ENCODE measurements at regions not wholly inside any gene's neighbourhood (a gene's known extent, or its start where the extent isn't known, plus 50 kb on each side); places are given as distances from the start of the nearest gene placed in this dataset.

- peaks cover 1% of the 10 kb centered on the region for H3K4me1 Mint-ChIP-seq (ENCODE audit: low read depth)
- no peak for DNase-seq (ENCODE audit: low spot score, unreplicated experiment)
- H3K36me3 Mint-ChIP-seq (ENCODE audit: insufficient read depth), result no peaks in the 10 kb centered on the region
- no peaks in the 10 kb centered on the region for H3K9me3 Mint-ChIP-seq (ENCODE audit: low read depth)
- no peak overlapping the region for H3K4me3 Mint-ChIP-seq (ENCODE audit: low read depth)
- peaks cover 7% of the 10 kb centered on the region for H3K27me3 Mint-ChIP-seq
- H3K27ac Mint-ChIP-seq, result no peak overlapping the region
- no peak for TF ChIP-seq CTCF (IDR thresholded peaks at IDR 0.05; ENCODE audit: unreplicated experiment)
These were observed 64.6 kb upstream of the COL13A1 start for GRCh38 chr10:69736886-69737641.

DNA sequence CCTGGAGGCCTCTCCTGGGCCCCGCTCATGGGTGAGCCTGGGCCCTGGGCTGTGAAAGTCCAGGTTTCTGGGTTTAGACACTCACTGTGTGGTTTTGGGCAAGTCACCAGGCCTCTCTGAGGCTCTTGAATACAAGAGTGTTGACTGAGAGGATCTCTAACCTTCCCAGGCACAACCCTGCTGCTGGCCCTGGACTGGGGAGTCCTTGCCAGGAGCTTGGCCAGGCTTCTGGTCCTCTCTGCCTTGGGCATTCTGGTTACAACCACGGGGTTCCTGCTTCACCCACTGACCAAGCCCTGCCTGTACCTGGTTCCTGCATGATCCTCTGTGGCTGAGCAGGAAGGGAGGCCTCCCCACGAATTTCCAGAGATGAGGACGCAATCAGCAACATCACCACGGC, 63.6 kb upstream of the COL13A1 start:
- H3K4me1 Mint-ChIP-seq (ENCODE audit: low read depth), result no peaks in the 10 kb centered on the region
- H3K9me3 Mint-ChIP-seq (ENCODE audit: low read depth), result no peaks in the 10 kb centered on the region
- H3K4me3 Mint-ChIP-seq (ENCODE audit: low read depth), result no peak overlapping the region
- H3K27ac Mint-ChIP-seq, result no peak overlapping the region
- no peak for DNase-seq (ENCODE audit: low spot score, unreplicated experiment)
- H3K27me3 Mint-ChIP-seq, result peaks cover 8% of the 10 kb centered on the region
- no peaks in the 10 kb centered on the region for H3K36me3 Mint-ChIP-seq (ENCODE audit: insufficient read depth)
- TF ChIP-seq CTCF (IDR thresholded peaks at IDR 0.05; ENCODE audit: unreplicated experiment), result no peak

DNA sequence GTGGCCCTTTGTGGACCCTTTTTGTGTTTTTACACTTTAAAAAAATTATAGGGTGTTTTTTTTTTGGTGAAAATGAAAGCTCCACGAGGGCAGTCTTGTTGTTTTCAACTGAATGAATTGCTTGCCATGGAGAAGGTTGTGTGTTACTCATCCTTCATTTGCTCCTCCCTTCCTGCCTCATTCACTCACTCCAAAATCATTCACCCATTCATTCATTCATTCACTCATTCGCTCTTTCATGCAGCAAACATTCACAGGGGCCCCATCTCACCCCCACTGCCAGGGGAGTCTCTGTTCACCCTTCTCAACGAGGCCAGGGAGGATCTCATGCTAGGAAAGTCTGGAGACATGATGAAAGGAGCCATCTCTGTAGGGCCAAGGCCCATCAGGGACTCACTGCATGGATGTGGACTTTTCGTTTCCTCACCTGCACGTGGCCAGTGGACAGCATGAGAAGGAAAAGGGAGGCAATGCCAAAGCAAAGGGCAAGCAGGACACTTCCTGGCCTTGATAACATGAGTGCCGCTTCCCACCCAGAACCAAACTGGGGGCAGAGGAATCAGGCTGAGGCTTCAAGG, 62.8 kb upstream of the COL13A1 start:
- no peak for DNase-seq (ENCODE audit: low spot score, unreplicated experiment)
- peaks cover 8% of the 10 kb centered on the region for H3K27me3 Mint-ChIP-seq
- H3K9me3 Mint-ChIP-seq (ENCODE audit: low read depth), result no peaks in the 10 kb centered on the region
- TF ChIP-seq CTCF (IDR thresholded peaks at IDR 0.05; ENCODE audit: unreplicated experiment), result no peak
- no peak overlapping the region for H3K4me3 Mint-ChIP-seq (ENCODE audit: low read depth)
- H3K27ac Mint-ChIP-seq, result no peak overlapping the region
- H3K36me3 Mint-ChIP-seq (ENCODE audit: insufficient read depth), result no peaks in the 10 kb centered on the region
- no peaks in the 10 kb centered on the region for H3K4me1 Mint-ChIP-seq (ENCODE audit: low read depth)

DNA sequence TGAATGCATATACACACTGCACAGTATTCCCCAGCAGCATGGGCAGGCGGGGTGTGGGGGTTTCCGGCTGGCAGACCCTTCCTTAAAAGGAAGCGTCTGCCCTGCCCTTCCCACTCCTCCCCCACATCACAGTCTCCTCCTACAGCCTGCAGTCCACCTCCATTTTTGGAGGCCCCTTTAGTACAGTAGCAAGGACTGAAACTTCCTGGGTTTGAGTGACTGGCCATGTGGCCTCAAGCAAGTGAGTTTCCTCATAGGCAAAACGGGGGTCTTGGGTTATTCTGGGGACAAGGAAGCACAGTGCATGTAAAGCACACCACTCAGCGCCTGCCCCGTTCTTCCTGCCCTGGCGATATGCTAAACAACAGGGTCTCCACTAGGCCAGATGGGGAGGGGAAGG, 62.1 kb upstream of the COL13A1 start:
- H3K27ac Mint-ChIP-seq, result no peak overlapping the region
- H3K4me1 Mint-ChIP-seq (ENCODE audit: low read depth), result no peaks in the 10 kb centered on the region
- peaks cover 13% of the 10 kb centered on the region for H3K27me3 Mint-ChIP-seq
- no peak for DNase-seq (ENCODE audit: low spot score, unreplicated experiment)
- TF ChIP-seq CTCF (IDR thresholded peaks at IDR 0.05; ENCODE audit: unreplicated experiment), result no peak
- H3K36me3 Mint-ChIP-seq (ENCODE audit: insufficient read depth), result no peaks in the 10 kb centered on the region
- no peak overlapping the region for H3K4me3 Mint-ChIP-seq (ENCODE audit: low read depth)
- no peaks in the 10 kb centered on the region for H3K9me3 Mint-ChIP-seq (ENCODE audit: low read depth)

DNA sequence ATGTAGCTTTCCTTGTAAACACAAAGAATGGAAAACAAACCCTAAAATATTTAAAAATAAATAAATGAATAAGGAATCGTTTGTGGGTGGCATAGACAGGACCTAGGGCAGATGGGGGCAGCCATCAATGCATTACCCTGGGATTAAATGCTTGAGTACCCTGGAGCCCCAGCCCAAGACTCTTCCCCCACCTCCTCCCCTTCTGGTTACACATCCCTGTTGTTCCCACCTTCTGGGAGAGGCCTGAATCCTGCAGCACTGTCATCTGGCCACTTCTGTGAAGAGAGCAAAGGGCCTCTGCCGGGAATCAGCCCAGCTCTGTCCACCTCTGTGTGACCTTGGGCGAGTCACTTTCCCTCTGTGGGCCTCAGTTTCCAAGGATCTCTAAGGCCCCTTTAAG, 61.6 kb upstream of the COL13A1 start:
- no peaks in the 10 kb centered on the region for H3K9me3 Mint-ChIP-seq (ENCODE audit: low read depth)
- H3K4me3 Mint-ChIP-seq (ENCODE audit: low read depth), result no peak overlapping the region
- H3K4me1 Mint-ChIP-seq (ENCODE audit: low read depth), result no peaks in the 10 kb centered on the region
- TF ChIP-seq CTCF (IDR thresholded peaks at IDR 0.05; ENCODE audit: unreplicated experiment), result no peak
- H3K27me3 Mint-ChIP-seq, result peaks cover 18% of the 10 kb centered on the region
- H3K36me3 Mint-ChIP-seq (ENCODE audit: insufficient read depth), result no peaks in the 10 kb centered on the region
- no peak overlapping the region for H3K27ac Mint-ChIP-seq
- DNase-seq (ENCODE audit: low spot score, unreplicated experiment), result no peak

Measured in progenitor cell of endocrine pancreas (in vitro differentiated cells).